Umbilical cord (tissue), 1 donor: ENCODE measurements at regions not wholly inside any gene's neighbourhood (a gene's known extent, or its start where the extent isn't known, plus 50 kb on each side); places are given as distances from the start of the nearest gene placed in this dataset.
"Not testable (repeated sequence)": the region's sequence is repeated elsewhere in the genome, so short reads cannot be mapped to it uniquely, and the experiment has no call there.

Source experiments
- DNase-seq: peaks from one replicate; pipeline ENCODE4 v3.0.0-alpha.2; 2015; ENCODE audit warnings: low spot score

- DNase-seq = no peak
These were observed 73.8 kb downstream of the DIO3 start for GRCh38 chr14:101634850-101635748.

- DNase-seq = no peak
These were observed 74.7 kb downstream of the DIO3 start for GRCh38 chr14:101635749-101636560.

GRCh38 chr14:101639241-101639833 lies 78.0 kb downstream of the DIO3 start:
- DNase-seq = no peak

- DNase-seq = no peak
These were observed 82.4 kb downstream of the DIO3 start for GRCh38 chr14:101643651-101644050.

GRCh38 chr14:101654051-101654450 lies 92.8 kb downstream of the DIO3 start:
- no peak for DNase-seq

- DNase-seq = no peak
These were observed 96.1 kb downstream of the DIO3 start for GRCh38 chr14:101657372-101657771.

- peak; percentile 41 for DNase-seq
These were observed 95.9 kb upstream of the PPP2R5C start for GRCh38 chr14:101665478-101666078.

GRCh38 chr14:101666264-101666663 lies 95.2 kb upstream of the PPP2R5C start:
- no peak for DNase-seq

- no peak for DNase-seq
These were observed 91.9 kb upstream of the PPP2R5C start for GRCh38 chr14:101669629-101670028.

GRCh38 chr14:101673873-101674272 lies 87.6 kb upstream of the PPP2R5C start:
- no peak for DNase-seq

- not testable (repeated sequence) for DNase-seq
These were observed 85.7 kb upstream of the PPP2R5C start for GRCh38 chr14:101675835-101676234.

GRCh38 chr14:101677912-101678327 lies 83.6 kb upstream of the PPP2R5C start:
- DNase-seq = not testable (repeated sequence)

GRCh38 chr14:101681795-101682194 lies 79.7 kb upstream of the PPP2R5C start:
- no peak for DNase-seq

- no peak for DNase-seq
These were observed 78.1 kb upstream of the PPP2R5C start for GRCh38 chr14:101683365-101683764.

- no peak for DNase-seq
These were observed 73.6 kb upstream of the PPP2R5C start for GRCh38 chr14:101687756-101688546.

GRCh38 chr14:101689039-101689501 lies 72.4 kb upstream of the PPP2R5C start:
- DNase-seq = no peak

- DNase-seq = not testable (repeated sequence)
These were observed 71.5 kb upstream of the PPP2R5C start for GRCh38 chr14:101689966-101690365.

GRCh38 chr14:101695659-101696058 lies 65.8 kb upstream of the PPP2R5C start:
- no peak for DNase-seq

GRCh38 chr14:101704140-101704539 lies 57.4 kb upstream of the PPP2R5C start:
- no peak for DNase-seq

GRCh38 chr14:101705733-101706508 lies 55.6 kb upstream of the PPP2R5C start:
- peak; percentile 81 for DNase-seq
